ENCODE measurements at regions not wholly inside any gene's neighbourhood (a gene's known extent, or its start where the extent isn't known, plus 50 kb on each side); places are given as distances from the start of the nearest gene placed in this dataset.

- TF ChIP-seq CTCF (IDR thresholded peaks at IDR 0.05) (no peak), EZH2 (IDR thresholded peaks at IDR 0.05; ENCODE audit: borderline replicate concordance, insufficient read depth, low read depth, low read length, poor library complexity, severe bottlenecking) (no peak)
Observed at GRCh38 chr11:71329165-71329510, 76.8 kb upstream of the SHANK2 start.

All from B cell (primary cell).